Ectodermal cell (in vitro differentiated cells): ENCODE measurements at regions not wholly inside any gene's neighbourhood (a gene's known extent, or its start where the extent isn't known, plus 50 kb on each side); places are given as distances from the start of the nearest gene placed in this dataset.
"Not testable (repeated sequence)": the region's sequence is repeated elsewhere in the genome, so short reads cannot be mapped to it uniquely, and the experiment has no call there.

Experiments used
- H3K27ac ChIP-seq: 2 replicates; pipeline ENCODE4 v1.7.0; 2013; ENCODE audit warnings: mild to moderate bottlenecking, low read depth, low read length; ENCODE audit not compliant: insufficient read depth, poor library complexity, severe bottlenecking
- H3K27me3 ChIP-seq: 2 replicates; pipeline ENCODE4 v1.7.0; 2013; ENCODE audit warnings: mild to moderate bottlenecking, low read length; ENCODE audit not compliant: insufficient read depth, control insufficient read depth, poor library complexity, severe bottlenecking
- H3K36me3 ChIP-seq: one replicate; pipeline ENCODE4 v1.7.0; 2013; ENCODE audit warnings: low read length; ENCODE audit not compliant: control insufficient read depth, insufficient read depth
- H3K4me1 ChIP-seq: one replicate; pipeline ENCODE4 v1.7.0; 2013; ENCODE audit warnings: low read length; ENCODE audit not compliant: control insufficient read depth, insufficient read depth
- H3K4me3 ChIP-seq: 2 replicates; pipeline ENCODE4 v1.7.0; 2013; ENCODE audit warnings: low read depth, low read length, control low read depth; ENCODE audit not compliant: insufficient read depth
- H3K9me3 ChIP-seq: 2 replicates; pipeline ENCODE4 v1.7.0; 2013; ENCODE audit warnings: mild to moderate bottlenecking, low read length, moderate library complexity; ENCODE audit not compliant: control insufficient read depth
- WGBS, 2 experiments: methylation state at CpG; one replicate each; pipeline ENCODE4 v1.1.7; 2013; ENCODE audit warnings: missing lambda C conversion rate in 2 of 2; 5-methylcytosine and 5-hydroxymethylcytosine counted together

GRCh38 chr12:3418609-3419390 is 72.2 kb upstream of the PRMT8 start:
- Histone ChIP-seq H3K9me3 (no peaks in the 10 kb centered on the region), H3K27ac (no peak overlapping the region), H3K4me1 (no peaks in the 10 kb centered on the region), H3K4me3 (no peak overlapping the region), H3K36me3 (no peaks in the 10 kb centered on the region), H3K27me3 (no peaks in the 10 kb centered on the region)
- WGBS, 2 experiments, result 87 to 90% methylated on average over 12 of the region's 12 CpGs

GRCh38 chr12:3419558-3419957 is 71.4 kb upstream of the PRMT8 start:
- Histone ChIP-seq H3K27ac (no peak overlapping the region), H3K36me3 (no peaks in the 10 kb centered on the region), H3K4me3 (no peak overlapping the region), H3K4me1 (no peaks in the 10 kb centered on the region), H3K27me3 (no peaks in the 10 kb centered on the region), H3K9me3 (no peaks in the 10 kb centered on the region)
- 61% methylated on average over 3 of the region's 3 CpGs for WGBS, 2 experiments

DNA sequence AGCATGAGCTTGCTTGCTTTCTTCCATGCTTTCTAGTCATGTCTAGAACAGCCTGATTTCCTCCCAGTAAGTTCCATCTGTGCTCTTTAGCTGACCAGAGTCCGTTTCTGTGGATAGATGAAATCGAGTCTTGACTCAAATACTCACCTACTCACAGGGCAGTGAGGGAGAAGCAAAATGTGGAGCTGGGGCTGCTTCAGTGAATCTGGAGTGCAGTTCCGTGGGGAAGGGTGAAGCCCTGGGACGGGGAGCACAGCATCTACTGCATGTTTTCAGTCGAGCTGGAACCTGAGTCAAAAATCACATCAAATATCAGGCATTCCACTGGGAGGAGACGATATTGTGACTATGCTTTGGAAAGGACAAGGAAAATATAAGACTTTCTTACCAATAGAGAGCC is 70.3 kb upstream of the PRMT8 start:
- H3K9me3 ChIP-seq, result no peaks in the 10 kb centered on the region
- no peak overlapping the region for H3K27ac ChIP-seq
- H3K4me3 ChIP-seq, result no peak overlapping the region
- WGBS, 2 experiments, result 76 to 89% methylated on average over 6 of the region's 6 CpGs
- H3K36me3 ChIP-seq, result no peaks in the 10 kb centered on the region
- no peaks in the 10 kb centered on the region for H3K27me3 ChIP-seq
- H3K4me1 ChIP-seq, result no peaks in the 10 kb centered on the region

DNA sequence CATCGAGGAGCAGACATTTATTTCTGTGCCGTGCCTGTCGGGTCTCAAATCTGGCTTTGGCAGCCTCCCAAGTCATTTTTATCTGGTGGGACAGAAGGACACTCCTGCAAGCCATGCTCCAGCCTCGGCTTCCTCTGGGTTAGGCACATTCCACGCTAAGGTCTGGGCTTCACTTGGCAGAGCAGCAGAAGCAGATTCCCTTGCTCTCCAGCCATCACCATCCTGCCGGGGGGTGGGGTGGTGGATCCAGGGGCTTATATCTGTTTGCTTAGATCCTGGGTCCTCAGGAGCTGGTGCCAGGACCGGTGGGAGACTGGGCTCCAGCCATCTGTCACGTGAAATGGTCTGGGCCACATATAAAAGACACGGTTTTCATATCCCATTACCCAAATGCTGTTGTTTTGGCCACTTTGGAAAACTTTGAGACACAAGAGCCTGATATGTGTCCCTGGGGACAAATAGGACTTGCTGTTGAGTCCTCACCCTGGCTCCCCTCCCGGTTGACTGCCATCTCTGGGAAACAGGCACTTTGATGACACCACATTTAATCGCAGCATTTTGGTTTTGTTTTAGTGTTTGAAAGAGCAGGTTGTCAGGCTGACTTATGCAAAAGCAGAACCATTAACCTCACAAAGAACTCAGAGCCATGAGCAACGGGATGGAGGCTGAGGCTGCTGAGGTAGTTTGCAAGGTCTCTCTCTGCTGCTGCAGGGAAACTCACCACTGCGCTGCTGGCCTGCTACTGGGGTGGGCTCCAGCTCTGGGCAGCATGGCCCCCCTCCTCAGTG is 69.6 kb upstream of the PRMT8 start:
- no peaks in the 10 kb centered on the region for H3K27me3 ChIP-seq
- no peaks in the 10 kb centered on the region for H3K36me3 ChIP-seq
- no peak overlapping the region for H3K27ac ChIP-seq
- H3K9me3 ChIP-seq, result no peaks in the 10 kb centered on the region
- H3K4me1 ChIP-seq, result no peaks in the 10 kb centered on the region
- 64 to 65% methylated on average over 12 to 13 of the region's 13 CpGs for WGBS, 2 experiments
- H3K4me3 ChIP-seq, result no peak overlapping the region

- not testable (repeated sequence) for H3K36me3 ChIP-seq, H3K4me3 ChIP-seq, H3K4me1 ChIP-seq, H3K9me3 ChIP-seq, H3K27ac ChIP-seq, H3K27me3 ChIP-seq
- 82% methylated on average over 7 of the region's 7 CpGs for WGBS, 2 experiments
Observed at GRCh38 chr12:3424796-3425195, 66.2 kb upstream of the PRMT8 start.

GRCh38 chr12:3427956-3428355 is 63.0 kb upstream of the PRMT8 start:
- Histone ChIP-seq H3K4me1 (peaks cover 5% of the 10 kb centered on the region), H3K27me3 (no peaks in the 10 kb centered on the region), H3K9me3 (no peaks in the 10 kb centered on the region), H3K36me3 (no peaks in the 10 kb centered on the region), H3K27ac (no peak overlapping the region), H3K4me3 (no peak overlapping the region)
- WGBS, 2 experiments, result 66 to 70% methylated on average over 2 of the region's 2 CpGs

DNA sequence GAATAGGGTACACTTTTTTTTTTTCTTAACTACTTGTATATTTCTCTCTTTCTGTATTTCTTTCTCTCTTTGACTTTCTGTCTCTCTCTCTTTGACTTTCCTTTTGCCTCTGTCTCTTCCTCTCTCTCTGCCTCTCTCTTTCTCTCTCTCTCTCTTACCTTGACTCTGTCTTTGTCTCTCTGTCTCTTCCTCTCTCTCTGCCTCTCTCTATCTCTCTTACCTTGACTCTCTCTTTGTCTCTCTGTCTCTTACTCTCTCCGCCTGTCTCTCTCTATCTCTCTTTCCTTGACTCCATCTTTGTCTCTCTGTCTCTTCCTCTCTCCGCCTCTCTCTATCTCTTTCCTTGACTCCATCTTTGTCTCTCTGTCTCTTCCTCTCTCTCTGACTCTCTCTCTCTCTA is 62.4 kb upstream of the PRMT8 start:
- no peaks in the 10 kb centered on the region for H3K36me3 ChIP-seq
- no peaks in the 10 kb centered on the region for H3K27me3 ChIP-seq
- H3K4me1 ChIP-seq, result peaks cover 6% of the 10 kb centered on the region
- H3K27ac ChIP-seq, result no peak overlapping the region
- no peak overlapping the region for H3K4me3 ChIP-seq
- whole genome bisulfite sequencing, 2 experiments, result 95 to 96% methylated on average over 2 of the region's 2 CpGs
- no peaks in the 10 kb centered on the region for H3K9me3 ChIP-seq

DNA sequence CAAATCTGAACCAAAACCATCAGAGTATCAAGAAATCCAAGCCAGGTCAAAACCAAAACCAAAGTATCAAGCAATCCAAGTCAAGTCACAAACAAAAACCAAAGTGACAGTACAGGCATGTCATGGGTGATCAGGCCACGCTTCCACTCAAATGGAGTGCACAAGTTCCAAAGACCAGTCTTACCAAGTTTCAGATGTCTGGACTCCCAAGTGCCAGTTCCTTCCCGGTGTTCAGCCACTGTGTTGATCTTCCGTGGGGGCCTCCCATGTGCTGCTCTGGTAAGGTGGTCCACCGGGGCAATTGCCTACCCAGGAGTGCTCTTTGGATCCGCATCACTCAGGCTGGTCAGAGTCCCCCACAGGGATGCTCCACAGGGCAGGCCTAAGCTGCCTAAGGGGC is 61.5 kb upstream of the PRMT8 start:
- H3K27ac ChIP-seq, H3K9me3 ChIP-seq, H3K4me1 ChIP-seq, H3K36me3 ChIP-seq, H3K4me3 ChIP-seq, H3K27me3 ChIP-seq: not testable (repeated sequence)
- WGBS, 2 experiments, result 94 to 97% methylated on average over 5 of the region's 5 CpGs

DNA sequence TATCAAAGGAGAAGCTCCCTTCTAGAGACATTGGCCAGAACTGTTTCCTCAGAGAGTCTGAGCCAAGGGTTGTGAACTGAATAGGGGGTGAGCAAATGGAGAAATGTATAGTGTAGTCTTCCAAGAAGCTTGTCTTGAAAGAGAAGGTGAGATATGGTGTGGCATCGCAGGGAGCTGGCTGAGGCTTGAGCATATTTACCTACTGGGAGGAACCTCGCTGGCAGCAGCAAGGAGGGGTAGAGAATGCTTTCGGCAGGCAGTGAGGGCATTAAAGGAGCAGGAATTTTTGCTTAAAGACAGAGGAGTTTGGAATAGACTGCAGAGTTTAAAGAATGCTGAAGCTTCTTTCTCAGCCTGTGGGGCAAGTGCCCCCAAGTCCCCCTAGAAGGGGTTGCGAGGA is 59.3 kb upstream of the PRMT8 start:
- Histone ChIP-seq H3K9me3 (no peaks in the 10 kb centered on the region), H3K27ac (no peak overlapping the region), H3K4me3 (no peak overlapping the region), H3K36me3 (no peaks in the 10 kb centered on the region), H3K4me1 (peaks cover 6% of the 10 kb centered on the region), H3K27me3 (no peaks in the 10 kb centered on the region)
- WGBS, 2 experiments, result 92% methylated on average over 4 of the region's 4 CpGs

- H3K9me3 ChIP-seq, result no peaks in the 10 kb centered on the region
- H3K36me3 ChIP-seq, result no peaks in the 10 kb centered on the region
- peaks cover 6% of the 10 kb centered on the region for H3K4me1 ChIP-seq
- 49 to 55% methylated on average over 7 of the region's 7 CpGs for WGBS, 2 experiments
- no peak overlapping the region for H3K27ac ChIP-seq
- H3K4me3 ChIP-seq, result no peak overlapping the region
- H3K27me3 ChIP-seq, result no peaks in the 10 kb centered on the region
Observed at GRCh38 chr12:3432176-3432742, 58.7 kb upstream of the PRMT8 start.
